T1000 (cell line): ENCODE measurements at regions not wholly inside any gene's neighbourhood (a gene's known extent, or its start where the extent isn't known, plus 50 kb on each side); places are given as distances from the start of the nearest gene placed in this dataset.

ENCODE experiments used
- DNase-seq: peaks from one replicate; lab custom pipeline; 2025; ENCODE audit warnings: mixed read lengths; lab: John Stamatoyannopoulos, UW

DNA sequence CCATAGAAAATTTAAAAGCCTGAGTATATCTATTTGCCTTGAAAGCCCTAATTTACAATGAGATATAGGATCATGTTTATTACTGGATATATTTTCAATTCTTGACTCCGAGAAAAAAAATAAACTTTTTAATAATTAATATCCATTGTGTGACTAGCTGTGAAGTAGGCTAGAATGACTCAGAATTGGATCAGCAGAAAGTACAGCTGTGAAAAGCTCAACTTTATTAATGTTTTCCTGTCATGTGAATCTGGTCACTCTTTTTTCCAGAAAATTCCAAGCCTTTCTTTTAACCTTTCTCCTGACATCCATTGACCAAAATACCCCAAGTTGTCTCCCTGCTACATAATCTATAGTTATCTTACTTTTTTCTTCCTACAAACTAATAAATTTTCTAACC, 171.8 kb upstream of the PACRGL start:
- DNase-seq: no peak

DNA sequence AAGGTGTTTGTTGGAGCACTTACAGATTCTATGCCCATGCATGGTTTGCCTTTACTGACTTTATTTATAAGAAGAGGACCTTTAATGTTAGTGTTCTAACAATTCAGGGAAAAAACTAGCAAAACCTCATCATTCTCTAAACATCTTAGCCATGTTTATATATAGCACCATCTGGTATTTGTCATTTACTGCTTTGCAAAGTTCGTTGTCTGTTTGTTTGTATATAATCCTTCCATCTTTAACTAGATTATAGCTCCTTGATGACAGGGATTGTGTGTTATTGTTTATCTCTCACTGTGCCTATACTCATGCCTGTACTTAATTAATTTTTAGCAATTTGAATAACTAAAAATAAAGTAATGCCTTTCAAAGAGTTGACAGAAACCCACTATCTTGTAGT, 170.6 kb upstream of the PACRGL start:
- DNase-seq: no peak

DNA sequence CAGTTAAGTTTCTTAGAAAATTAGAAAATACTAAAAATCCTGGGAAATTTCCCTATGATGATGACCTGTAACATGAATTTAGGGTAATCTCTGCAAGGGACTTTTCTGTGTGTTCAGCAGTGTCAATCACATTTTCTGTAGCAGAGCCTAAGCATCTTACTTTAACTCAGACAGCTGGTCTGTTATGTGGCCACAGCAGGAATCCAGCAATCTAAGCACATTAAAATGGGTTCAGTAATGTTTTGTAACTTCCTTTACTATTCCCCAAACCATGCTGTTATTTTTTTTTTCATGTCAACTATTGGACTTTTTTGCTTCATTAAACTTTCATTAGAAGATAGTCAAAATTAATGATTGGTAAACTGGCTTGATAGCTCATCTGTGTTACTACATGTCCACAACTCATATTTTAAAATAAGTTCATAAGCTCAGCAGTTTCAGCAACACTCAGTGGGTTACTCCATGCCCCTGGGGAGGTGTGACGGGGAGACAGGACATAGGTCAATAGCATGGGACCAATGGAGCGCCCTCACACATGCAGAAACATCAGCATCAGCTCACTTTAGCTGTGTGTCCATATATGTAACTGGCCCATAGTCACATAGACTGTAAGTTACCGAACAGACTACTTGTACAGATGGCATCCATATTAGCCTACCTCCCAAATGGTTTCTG, 168.0 kb upstream of the PACRGL start:
- no peak for DNase-seq

DNA sequence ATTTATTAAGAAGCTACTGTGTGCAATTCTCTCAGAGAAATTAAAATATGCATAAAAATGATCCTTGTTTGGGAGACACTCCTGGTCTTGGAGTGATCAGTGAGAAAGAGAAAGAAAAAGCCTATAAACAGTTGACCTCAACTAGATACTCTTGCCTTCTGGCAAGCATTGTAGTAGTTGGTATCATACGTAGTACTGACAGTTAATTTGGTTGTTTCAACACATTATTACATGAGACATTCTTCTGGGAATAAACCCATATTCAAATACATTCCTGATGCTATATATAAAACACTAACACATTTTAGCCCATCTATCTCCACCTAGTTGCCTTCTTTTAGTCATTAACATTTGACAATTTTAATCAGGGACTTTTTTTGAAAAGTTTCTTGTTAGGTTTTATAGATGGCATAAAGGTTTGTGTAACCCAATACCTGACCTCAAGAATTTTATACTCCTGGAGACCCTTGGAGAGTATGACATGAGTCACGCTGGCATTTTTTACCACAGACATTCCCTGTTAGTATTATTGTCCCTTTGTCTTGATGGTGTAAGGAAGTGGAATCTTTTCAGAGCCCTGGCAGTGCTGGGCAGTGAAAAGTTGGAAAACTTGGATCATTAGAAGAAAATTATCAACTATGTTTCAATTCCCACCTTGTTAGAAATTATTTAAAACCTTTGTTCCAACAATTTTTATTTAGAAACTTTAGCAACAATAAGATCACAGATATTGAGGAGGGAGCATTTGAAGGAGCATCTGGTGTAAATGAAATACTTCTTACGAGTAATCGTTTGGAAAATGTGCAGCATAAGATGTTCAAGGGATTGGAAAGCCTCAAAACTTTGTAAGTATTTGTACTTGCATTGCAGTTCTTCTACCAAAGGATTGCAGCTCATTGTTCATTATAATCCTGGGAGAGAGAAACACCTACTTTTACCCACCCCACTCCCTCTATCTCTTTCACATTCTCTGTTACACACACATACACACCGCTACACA, 167.1 kb upstream of the PACRGL start:
- DNase-seq: peak; percentile 27

DNA sequence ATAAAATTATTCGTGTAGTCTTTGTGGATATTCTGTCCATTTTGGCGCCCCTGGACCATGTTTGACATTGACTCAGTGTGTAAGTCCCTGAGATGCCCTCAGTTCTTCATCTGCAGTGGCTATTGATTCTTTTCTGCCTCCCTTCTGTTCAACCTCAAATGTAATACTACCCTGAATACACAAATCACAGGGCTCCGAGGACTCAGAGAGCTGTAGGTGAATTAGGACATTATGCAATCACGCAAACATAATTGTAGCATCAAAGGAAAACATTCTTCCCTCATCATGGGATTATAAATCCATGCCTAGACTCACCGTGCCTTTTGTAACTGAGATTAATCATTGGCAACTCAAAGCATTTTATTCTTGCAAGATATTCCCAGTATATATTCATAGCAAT, 161.4 kb upstream of the PACRGL start:
- DNase-seq: no peak

DNA sequence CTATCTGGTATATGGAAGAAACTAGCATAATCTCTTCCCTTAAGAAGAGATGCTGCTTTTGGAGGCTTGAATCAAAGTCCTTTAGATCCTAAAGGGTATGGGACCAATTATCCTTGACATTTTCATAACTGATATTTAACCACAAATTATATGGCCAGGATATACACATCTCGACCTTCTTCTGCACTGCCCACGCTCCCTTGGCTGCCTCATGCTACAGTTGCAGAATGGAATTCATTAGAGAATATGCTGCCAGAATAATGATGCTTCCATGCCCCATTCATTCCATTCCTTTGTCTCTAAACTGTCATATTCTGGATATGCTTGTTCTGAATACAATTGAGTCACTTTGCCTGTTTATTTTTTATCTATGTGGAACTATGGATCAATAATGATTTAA, 157.1 kb upstream of the PACRGL start:
- no peak for DNase-seq

DNA sequence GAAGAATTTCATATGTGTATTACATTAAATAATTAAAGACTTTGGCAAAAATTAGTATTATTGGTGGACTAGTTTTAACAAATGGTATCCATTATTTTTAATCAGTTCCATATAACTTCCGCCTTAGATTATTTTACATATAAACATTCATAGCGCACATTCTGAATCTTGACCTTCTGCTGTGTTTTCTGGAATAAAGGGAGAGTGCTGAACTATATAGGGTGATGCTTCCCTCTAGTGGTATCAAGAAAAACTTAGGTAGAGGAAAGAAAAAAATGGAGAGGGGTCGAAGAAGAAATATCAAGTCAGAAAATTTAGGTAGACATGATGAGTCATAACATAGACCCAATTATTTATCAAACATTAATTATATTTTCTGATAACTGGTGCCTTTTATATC, 155.6 kb upstream of the PACRGL start:
- DNase-seq: no peak

DNA sequence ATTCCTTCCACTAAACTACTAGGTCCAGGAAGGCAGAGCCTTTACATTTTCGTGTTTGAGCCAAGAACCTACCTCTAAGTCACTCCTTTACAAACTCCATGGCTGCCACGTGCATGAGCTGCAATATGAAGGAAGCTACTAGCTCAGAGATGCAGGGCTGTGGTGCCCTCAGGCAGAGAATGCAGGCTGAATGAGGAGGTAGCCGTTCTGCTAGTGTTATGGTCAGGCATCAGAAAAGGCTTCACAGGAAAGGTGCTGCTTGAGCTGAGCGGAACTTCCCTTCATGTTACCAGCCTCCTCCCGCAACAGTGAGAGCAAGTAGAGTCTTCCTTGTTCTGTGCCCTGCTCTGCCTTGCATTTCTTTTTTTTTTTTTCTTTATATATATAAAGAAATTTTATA, 148.3 kb upstream of the PACRGL start:
- DNase-seq: no peak

DNA sequence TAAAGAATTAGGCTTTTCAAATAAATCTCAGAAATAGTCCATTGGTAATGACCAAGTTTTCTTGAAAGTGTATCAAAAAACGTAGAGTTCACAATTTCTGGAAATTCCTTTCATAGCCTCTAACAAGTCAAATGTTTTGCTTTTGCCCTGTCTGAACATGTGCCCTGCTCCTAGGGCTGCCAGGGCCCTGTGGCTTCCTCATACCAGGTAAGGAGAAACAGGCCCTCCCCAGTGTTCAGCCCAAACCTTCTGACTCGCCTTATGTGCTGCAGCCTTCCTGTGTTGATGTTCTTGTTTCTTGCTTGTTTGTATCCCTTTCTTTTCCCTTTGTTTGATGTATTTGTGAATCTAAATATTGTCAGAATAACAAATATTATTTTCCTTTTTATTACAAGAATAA, 146.1 kb upstream of the PACRGL start:
- no peak for DNase-seq

DNA sequence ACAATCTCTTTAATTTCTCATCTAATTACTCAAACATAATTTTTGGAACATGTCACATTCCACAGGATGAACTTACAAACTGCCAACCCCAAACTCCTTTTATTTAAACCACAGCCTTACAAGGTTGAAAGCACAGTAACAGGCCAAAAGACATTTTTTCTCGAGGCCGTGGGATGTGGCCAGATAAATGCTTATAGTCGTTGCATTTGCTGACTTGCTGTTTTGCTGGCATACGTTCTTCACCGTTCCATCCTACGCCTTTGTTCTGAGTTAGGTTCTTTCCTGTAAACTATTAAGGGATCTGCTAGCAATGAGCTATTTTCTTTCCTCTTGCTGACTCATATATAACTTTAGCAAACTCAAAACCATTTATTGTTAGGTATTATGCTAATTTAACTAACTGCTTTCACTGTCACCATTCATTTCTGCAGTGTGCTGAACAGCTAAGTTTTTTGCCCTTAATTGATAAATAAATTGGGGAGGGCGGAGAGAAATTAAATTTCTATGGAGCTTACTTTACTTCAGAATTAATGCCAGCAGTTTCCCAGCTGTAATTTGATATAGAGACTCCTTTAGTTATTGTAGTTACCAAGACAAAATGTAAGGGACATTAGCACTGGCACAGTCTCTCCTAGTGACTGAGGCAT, 135.1 kb upstream of the PACRGL start:
- no peak for DNase-seq

DNA sequence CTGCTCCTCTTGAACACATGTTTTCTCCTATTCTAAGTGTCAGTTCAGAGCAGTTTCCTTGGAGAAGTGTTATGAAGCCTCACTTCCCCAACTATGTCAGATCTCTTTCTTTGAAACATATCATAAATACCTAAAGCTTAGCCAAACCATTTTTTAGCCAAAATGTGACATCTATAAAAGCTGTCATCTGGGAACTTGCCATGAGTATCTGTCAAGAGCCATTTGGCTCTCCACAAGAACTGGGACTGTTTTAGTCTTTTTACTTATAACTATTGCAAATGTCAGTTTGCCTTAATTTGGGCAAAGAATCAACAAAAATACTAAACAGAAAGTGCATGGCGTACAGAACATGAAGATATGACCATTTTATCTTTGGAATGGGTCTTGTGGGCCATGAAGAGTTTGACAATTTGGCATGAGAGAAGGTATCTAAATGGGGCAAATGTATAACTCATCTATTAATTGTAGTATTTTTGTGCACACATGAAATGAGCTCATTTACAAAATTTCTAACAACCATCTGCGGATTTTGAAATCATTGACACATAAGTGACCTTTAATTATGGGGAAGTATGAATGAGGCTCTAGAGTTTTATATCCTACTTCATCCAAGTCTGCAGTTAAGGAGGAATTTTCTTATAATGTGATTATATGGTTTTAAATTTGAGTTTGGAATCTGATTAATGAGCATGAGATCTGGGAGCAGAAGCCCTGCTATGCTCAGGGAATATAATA, 129.1 kb upstream of the PACRGL start:
- no peak for DNase-seq

DNA sequence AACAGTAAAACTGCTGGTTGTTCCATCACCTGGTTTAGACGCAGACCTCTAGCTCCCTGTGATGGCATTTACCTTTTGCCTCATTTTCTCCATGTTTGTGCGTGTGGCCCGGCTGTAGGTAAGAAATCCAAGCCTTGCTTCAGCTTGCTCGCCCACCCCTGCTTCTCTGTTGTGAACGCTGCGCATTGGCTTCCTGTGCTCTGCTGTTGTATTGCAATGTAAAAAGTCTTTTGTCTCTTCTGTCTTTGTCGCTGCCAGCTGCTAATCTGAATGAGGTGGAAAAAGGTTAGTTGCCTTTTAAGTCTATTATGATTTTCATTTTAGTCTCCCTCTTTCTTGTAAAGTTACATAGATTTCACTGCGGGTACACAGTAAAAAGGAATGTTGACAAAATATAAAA, 127.3 kb upstream of the PACRGL start:
- DNase-seq: no peak

DNA sequence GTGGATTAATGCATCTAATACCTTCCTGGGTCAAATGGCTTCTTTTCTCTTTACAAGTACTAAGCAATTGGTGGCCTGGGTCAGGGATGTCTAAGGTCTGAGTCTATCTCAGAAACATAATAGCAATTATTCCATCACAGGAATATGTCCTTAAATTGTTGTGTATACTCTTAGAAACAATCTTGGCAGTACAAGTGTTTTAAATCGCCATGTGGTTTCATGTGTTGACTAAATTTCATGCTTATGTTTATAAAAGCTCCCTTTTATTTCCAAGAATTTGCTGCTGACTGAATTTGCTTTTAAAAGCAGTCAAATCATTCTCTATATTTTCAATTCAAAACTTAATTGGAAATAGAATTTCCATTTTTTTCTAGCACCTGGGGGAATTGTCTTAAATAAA, 125.3 kb upstream of the PACRGL start:
- no peak for DNase-seq

DNA sequence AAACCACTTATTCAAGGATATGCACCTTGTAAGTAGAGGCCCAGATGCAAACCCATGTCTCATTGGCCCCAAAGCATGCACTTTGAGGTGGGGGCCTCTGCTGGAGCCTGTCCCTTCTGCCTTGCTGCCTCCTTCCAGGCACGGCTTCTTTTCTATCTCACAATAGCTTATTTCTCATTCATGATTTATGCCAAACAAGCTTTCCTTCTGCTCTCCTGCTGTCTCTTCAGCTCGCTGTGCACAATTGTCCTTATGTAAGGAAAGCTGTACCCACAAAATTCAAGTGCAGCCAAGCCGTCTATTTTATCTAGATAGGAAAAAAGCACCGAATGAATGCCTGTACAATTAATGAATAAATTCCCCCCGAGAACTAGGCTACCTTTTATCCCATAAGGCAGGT, 124.8 kb upstream of the PACRGL start:
- no peak for DNase-seq

DNA sequence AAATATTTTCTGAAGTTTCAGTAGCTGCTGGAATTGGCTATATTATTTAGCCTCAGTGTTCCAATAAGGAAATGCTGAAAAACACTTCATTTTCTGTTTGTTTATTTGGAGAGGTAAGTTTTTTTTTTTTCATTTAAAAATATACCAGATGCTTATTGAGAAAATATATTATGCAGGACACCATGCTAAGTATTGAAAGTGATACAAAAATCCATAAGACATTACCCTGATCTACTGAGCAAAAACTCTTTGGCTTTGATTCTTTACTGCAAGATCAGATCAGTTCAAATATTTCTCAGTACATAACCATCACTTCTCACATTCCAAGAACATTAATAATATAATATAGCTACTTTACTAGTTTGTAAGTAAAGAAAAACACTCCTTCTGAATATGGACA, 123.4 kb upstream of the PACRGL start:
- no peak for DNase-seq

DNA sequence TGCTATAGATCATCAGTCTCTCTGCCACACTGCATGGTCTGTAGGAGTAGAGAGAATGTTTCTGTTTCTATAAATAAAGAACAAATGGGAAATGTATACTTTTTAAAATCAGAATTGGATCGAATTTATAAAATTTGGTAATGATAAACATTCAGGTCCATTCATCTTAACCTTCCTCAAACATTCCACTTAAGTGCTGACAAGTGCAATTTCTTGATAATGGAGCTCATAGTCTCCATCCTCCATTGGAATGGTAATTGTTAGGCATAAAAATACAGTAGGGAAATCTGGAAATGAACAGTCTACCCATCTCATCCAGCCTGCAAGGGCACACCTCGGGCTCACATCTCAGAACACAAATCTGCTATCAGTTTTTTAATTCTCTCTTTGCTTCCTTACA, 122.6 kb upstream of the PACRGL start:
- no peak for DNase-seq

DNA sequence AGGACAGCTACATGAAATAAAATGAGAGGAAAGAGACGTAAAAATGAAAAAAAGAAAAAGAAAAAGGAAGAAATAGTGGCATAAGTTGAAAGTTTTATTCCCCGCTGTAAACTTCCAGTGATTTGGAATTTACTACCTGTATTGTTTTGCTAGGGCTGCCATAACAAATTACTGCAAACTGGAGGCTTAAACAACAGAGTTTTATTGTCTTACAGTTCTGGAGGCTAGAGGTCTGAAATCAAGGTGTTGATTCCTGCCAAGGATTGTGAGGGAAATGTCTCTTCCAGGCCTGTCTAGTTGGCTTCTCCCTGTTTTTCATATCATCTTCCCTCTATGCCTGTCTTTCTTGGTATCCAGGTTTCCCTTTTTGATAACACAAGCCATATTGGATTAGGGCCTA, 119.4 kb upstream of the PACRGL start:
- DNase-seq: no peak

DNA sequence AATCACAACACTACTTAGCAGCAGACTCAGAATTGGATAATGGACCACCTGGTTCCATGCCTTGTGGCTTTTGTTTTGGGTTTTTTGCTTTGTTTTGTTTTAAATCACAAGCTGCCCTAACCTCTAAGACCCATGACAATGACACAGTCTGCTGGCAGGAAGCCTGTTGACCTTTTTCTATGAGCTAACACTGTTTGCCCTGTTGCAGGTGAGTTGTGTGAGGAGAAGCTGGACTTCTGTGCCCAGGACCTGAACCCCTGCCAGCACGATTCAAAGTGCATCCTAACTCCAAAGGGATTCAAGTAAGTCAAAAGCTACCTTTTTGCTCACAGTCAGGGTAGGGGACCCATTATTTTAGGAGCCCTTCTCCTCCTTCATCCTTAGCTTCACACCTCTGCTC, 110.8 kb upstream of the PACRGL start:
- DNase-seq: no peak

DNA sequence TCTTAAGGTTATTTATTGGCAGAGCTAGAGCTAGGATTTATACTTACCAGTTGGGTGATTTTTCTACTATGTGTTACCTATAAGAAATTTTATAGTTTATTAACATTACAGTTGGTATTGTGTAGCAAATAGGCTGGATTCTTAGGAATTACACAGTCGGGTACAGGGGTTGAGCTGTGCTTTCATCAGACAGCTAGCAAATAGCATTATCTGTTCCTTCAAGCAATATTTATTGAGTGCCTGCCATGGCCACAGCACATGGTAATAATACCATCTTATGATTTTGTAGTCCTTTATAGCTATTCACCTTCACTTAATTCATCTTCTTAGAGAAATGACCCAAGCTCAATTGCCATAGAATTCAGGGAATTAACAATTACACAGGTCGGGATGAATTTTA, 109.4 kb upstream of the PACRGL start:
- no peak for DNase-seq

DNA sequence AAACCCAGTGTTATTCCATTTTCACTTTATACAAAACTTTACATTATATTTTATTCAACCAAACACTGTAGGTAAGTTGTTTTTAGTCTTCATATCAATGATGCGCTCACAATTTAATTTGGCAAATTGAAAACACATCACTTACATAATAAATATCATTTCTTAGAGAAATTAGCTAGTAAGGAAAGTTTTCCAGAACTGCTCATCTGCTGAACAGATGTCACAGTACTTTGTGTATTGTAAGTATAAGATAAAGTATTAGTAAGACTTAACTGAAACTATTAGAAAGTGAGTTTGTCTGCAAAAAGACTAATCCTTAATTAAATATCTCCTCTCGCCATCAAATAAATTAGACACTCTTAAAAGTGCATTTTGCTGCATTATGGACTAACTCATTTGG, 108.7 kb upstream of the PACRGL start:
- DNase-seq: no peak

DNA sequence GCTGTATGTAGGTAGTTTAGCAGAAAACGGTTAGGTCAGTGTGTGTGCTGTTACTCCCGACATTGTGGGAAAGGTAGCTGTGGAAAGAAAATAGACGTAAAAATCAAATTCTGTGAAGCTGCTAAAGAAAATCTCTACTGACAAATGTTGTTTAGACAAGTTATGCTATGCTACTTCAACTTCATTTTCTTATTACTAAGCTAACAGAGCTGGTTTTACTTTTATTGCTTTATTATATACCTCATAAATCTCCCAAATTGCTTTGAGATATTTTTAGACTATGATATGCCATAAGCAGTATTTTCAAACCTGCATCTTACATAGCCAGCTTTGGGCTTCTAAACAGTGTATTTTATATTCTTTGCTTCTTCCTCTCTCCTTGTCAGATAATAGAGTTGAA, 108.2 kb upstream of the PACRGL start:
- no peak for DNase-seq

DNA sequence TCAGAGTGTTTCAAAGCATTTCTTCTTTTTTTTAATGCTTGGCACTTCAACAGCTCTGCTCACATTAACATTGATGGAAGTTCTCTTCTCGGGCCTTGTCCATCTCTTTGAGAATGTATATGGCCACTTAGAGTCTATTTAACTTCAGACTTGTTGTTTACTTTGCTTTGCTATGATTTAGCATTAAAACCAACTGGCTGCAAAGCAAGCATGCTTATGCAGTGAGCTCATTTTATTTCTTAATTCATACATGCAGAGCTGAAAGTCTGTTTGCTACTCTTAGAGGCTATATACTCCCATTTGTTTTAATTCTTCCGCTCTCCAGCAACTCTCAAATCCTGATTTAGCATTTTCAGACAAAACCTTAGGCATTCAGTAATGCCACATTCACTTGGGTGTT, 107.6 kb upstream of the PACRGL start:
- DNase-seq: no peak
